Activated T-cell treated with anti-CD3 and anti-CD28 coated beads, Interleukin-2, amount 50 U/mL, for 4 hours (primary cell): ENCODE measurements at regions not wholly inside any gene's neighbourhood (a gene's known extent, or its start where the extent isn't known, plus 50 kb on each side); places are given as distances from the start of the nearest gene placed in this dataset.
"Not testable (repeated sequence)": the region's sequence is repeated elsewhere in the genome, so short reads cannot be mapped to it uniquely, and the experiment has no call there.

Source experiments
- ATAC-seq, 2 donors: fragments of 200-7000 bp; cut with Tn5 transposase; one replicate each; pipeline ENCODE4 v1.10.0; 2021
- DNase-seq: peaks from one replicate; pipeline ENCODE4 v3.0.0-alpha.2; 2020
- H3K27me3 Mint-ChIP-seq: one replicate; pipeline ENCODE4 v1.8.0; 2021; ENCODE audit warnings: low read depth, mixed read lengths
- H3K36me3 Mint-ChIP-seq: one replicate; pipeline ENCODE4 v1.8.0; 2022; ENCODE audit warnings: mixed read lengths; ENCODE audit not compliant: insufficient read depth
- H3K4me1 Mint-ChIP-seq: one replicate; pipeline ENCODE4 v1.8.0; 2021; ENCODE audit warnings: low read depth, mixed read lengths
- H3K4me3 Mint-ChIP-seq: one replicate; pipeline ENCODE4 v1.8.0; 2021; ENCODE audit warnings: mild to moderate bottlenecking, moderate library complexity, mixed read lengths
- H3K9me3 Mint-ChIP-seq: one replicate; pipeline ENCODE4 v1.8.0; 2021; ENCODE audit warnings: mixed read lengths

DNA sequence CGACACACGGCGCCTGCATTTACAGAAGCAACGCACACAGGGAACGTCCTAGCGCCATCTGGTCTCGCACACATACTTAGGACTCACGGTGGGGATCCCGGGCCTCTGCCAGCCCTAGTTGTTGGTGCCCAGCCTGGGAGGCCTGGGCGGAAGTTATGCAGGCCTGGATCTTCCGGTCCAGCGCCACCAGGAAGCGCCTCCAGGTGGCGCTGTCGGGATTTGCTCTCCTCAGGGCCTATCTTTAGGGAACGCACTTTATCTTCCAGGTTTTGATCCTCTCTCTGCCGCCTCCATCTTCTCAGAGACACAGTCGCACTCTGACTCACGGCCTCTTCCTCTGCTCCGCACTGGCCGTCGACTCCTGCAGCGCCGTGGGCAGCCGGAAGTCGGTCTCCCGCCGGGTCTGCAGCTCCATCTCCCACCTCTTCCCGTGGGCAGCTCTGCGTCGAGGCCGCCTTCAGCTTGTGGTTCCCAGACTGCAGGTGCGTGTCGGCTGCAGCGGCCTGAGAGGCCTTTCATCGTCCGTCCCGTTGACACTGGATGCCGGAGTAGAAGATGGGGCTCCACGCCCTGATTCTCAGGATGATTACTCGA, 760.4 kb downstream of the TMEM121 start:
- no peaks in the 10 kb centered on the region for H3K4me1 Mint-ChIP-seq
- H3K4me3 Mint-ChIP-seq = no peak overlapping the region
- H3K36me3 Mint-ChIP-seq = no peaks in the 10 kb centered on the region
- H3K27me3 Mint-ChIP-seq = peaks cover 21% of the 10 kb centered on the region
- H3K9me3 Mint-ChIP-seq = no peaks in the 10 kb centered on the region
- DNase-seq (no peak), ATAC-seq (peak in 1 of 2 donors; percentile 46)

DNA sequence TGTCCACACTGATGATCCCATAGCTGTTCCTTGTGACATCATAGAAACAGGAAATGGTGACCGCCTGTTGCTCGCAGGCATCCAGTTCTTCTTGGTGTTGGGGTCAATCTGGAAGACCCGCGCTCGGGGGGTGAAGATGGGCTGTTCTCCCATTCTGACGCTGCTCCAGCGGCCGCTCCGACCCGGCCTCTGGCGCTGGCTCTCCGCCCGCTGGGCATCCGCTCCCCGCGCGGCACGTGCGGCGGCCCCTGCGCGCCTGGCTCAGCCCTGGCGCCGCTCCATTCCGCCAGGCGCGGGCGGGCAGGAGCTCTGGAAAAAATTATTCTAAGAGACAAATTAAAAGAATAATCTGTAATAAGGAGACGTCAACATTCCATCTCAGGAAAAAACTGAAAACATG, 761.1 kb downstream of the TMEM121 start:
- no peak for ATAC-seq
- Mint-ChIP-seq H3K4me1 (no peaks in the 10 kb centered on the region), H3K4me3 (no peak overlapping the region), H3K27me3 (peaks cover 21% of the 10 kb centered on the region), H3K36me3 (no peaks in the 10 kb centered on the region), H3K9me3 (no peaks in the 10 kb centered on the region)
- no peak for DNase-seq

DNA sequence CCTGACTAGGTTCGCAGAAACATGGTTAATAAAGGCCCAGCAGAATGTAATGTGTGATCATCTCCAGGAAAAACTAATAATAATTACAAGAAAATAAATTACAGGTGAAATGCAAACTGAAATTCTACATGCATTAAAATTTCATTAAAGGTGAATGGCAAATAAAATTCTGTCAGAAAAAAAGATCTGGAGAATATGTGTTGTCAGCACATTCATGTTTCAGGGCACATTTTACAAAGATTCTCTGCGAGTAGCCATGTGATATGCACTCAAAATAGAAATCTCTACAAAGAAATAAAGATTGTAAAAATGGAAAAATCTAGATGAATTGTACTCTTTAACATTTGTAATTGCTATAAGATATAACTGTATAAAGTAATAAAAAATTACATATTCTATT, 765.2 kb downstream of the TMEM121 start:
- H3K36me3 Mint-ChIP-seq = no peaks in the 10 kb centered on the region
- ATAC-seq (no peak), DNase-seq (no peak)
- H3K4me3 Mint-ChIP-seq = no peak overlapping the region
- H3K9me3 Mint-ChIP-seq = no peaks in the 10 kb centered on the region
- H3K27me3 Mint-ChIP-seq = peaks cover 26% of the 10 kb centered on the region
- no peaks in the 10 kb centered on the region for H3K4me1 Mint-ChIP-seq

DNA sequence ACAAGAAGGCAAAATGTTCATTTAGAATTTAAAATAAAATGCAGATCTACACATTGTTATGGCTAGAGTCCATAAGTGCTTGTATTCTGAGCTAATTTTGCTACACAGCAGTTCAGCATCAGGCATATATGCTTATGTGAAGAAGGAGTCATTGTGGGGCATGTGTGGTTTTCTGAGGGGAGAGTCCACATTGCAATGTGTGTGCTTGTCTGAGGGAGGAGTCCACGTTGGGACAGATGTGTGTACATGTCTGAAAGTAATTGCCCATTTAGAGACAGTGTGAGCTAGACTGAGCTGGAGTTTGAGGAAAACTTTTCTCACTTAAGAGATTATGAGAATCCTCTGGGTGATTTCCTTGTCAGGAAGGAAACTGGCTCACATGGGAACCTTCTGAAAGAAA, 767.9 kb downstream of the TMEM121 start:
- DNase-seq = no peak
- Mint-ChIP-seq H3K4me3 (no peak overlapping the region), H3K4me1 (no peaks in the 10 kb centered on the region), H3K36me3 (no peaks in the 10 kb centered on the region), H3K27me3 (peaks cover 31% of the 10 kb centered on the region), H3K9me3 (no peaks in the 10 kb centered on the region)
- ATAC-seq = no peak

DNA sequence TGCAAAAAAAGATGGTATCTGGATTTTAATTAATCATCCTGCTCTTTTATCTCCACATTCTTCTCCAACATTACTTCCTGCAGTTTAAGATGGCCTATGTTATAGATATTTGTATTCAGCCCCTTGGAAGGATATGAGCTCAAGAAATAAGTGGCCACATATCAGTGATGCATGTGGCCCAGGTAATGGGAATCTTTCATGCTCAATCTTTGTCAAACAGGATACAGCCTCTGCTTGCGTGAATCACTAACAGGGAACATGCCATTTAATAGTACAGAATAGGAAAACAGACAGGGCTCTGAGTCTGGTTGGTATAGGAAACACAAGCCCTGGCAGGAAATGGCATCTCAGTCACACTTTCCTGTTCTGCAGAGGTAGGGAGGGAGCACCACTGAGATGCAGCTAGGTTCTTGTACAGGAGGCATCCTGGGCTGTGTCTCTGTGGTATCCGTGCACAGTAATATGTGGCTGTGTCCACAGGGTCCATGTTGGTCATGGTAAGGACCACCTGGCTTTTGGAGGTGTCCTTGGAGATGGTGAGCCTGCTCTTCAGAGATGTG, 774.6 kb downstream of the TMEM121 start:
- not testable (repeated sequence) for H3K9me3 Mint-ChIP-seq, ATAC-seq, H3K36me3 Mint-ChIP-seq, DNase-seq, H3K4me1 Mint-ChIP-seq, H3K4me3 Mint-ChIP-seq
- H3K27me3 Mint-ChIP-seq = peaks cover 24% of the 10 kb centered on the region

DNA sequence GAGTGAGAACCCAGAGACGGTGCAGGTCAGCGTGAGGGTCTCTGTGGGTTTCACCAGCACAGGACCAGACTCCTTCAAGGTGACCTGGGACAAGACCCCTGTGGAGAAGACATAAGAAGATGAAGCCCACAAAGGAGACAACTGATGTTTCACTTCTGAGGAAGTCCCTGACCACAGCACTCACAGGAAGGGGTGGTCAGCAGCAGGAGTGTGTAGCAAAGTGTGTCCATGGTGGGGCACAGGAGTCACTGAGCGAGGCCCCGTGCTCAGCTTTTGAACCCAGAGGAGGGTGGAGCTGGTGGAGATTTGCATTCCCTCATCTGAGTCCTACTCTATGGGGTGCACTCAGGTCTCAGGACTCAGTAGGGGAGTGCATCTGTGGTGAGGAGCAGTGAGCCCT, 775.2 kb downstream of the TMEM121 start:
- H3K4me3 Mint-ChIP-seq, H3K36me3 Mint-ChIP-seq, ATAC-seq, DNase-seq, H3K4me1 Mint-ChIP-seq, H3K9me3 Mint-ChIP-seq: not testable (repeated sequence)
- H3K27me3 Mint-ChIP-seq = peaks cover 24% of the 10 kb centered on the region

DNA sequence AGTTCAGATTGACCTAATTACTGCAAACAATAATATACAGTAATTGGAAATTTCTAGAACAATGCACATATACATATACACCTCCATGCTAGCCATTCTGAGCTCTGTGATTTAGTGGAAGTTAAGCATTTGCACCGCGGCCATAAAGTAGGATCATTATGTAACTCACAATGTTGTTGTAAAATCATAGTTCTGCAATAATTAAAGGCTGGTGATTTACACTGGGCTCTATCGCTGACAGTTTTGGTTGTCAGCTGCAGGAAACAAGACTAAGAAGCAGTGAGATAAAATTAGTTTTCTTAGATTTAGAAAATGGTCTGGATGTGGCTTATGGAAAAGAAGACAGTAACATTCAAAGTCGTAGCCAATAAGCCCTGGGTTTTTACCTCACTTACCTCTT, 776.3 kb downstream of the TMEM121 start:
- DNase-seq (no peak), ATAC-seq (no peak)
- peaks cover 9% of the 10 kb centered on the region for H3K4me1 Mint-ChIP-seq
- H3K9me3 Mint-ChIP-seq = no peaks in the 10 kb centered on the region
- no peaks in the 10 kb centered on the region for H3K36me3 Mint-ChIP-seq
- H3K27me3 Mint-ChIP-seq = peaks cover 20% of the 10 kb centered on the region
- H3K4me3 Mint-ChIP-seq = no peak overlapping the region

DNA sequence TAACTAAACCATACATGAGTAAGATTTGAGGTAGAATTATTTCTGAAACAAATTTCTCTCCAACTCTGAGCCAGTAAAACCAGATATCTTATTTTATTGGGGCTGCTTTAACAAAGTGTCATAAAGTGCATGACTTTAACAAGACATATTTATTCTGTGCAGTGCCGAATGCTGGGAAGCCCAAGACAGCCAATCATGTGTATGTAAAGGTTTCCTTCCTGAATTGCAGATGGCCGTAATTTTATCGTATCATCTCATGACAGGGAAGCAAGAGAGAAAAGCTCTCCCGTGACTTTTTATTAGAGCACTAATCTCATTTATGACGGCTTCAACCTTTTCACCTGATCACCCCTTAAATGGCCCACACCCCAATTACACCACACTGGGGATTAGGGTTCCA, 777.9 kb downstream of the TMEM121 start:
- Mint-ChIP-seq H3K9me3 (peaks cover 2% of the 10 kb centered on the region), H3K27me3 (peaks cover 18% of the 10 kb centered on the region), H3K4me3 (no peak overlapping the region), H3K4me1 (peaks cover 9% of the 10 kb centered on the region), H3K36me3 (no peaks in the 10 kb centered on the region)
- no peak for DNase-seq
- no peak for ATAC-seq

DNA sequence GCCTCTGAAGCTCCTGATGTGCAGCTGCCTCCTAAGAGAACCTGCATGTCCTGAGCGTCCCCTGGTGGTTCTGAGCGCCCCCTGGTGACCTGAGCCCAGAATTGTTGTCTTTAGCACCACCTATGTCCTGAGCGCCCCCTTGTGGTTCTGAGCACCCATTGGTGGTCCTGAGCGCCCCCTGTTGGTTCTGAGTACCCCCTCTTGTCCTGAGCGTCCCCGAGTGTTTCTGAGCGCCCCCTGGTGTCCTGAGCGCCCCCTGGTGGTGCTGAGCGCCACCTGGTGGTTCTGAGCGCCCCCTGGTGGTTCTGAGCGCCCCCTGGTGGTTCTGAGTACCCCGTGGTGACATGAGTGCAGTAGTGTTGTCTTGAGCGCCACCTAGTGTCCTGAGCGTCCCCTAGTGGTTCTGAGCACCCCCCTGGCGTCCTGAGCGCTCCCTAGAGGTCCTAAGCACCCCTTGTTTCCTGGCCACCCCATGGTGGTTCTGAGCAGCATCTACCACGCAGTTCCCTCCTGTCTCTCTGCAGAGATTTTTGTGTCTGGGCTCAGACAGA, 782.5 kb downstream of the TMEM121 start:
- Mint-ChIP-seq H3K27me3 (peaks cover 29% of the 10 kb centered on the region), H3K36me3 (no peaks in the 10 kb centered on the region), H3K4me1 (no peaks in the 10 kb centered on the region), H3K4me3 (no peak overlapping the region), H3K9me3 (peaks cover 4% of the 10 kb centered on the region)
- peak; percentile 91 to 97 for ATAC-seq
- DNase-seq = peak; percentile 54

DNA sequence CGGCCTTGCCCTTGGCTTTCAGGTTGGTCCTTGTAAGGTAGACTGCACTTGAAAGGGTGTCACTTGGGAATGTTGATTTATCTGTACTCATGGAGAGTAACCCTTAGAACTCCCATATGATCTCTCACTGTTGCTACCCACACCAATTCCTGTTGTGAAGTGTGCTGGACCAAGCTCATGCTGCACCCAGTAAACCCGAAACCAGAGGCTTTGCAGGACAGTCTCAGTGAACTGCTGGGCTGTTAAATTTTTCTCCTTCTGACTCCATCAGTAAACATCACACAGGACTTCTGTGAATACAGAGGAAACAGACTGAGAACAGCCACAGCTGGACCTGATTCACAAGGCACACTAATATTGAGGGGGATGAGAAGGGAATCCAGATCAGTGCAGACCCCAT, 783.0 kb downstream of the TMEM121 start:
- Mint-ChIP-seq H3K4me1 (no peaks in the 10 kb centered on the region), H3K9me3 (peaks cover 4% of the 10 kb centered on the region), H3K4me3 (no peak overlapping the region), H3K27me3 (peaks cover 29% of the 10 kb centered on the region), H3K36me3 (no peaks in the 10 kb centered on the region)
- no peak for ATAC-seq
- DNase-seq = no peak

DNA sequence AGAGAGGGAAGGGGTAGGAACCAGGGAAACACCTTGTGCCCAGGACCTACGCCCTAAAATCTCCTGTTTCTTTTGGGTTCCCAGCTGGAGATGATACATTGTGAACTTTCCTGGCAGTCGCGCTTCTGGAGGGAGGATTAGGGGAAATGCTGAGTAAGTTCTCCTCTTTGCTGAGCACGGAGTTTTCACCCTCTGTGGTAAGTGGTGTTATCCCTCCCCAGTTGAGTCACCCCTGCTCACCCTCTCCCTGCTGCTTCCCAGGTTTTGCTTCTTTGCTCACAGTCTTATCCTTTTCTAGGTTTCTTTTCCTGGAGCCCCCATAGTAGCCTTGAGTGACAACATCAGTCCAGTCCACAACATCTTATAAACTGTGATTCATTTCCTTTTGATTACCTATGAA, 789.1 kb downstream of the TMEM121 start:
- Mint-ChIP-seq H3K4me1 (no peaks in the 10 kb centered on the region), H3K27me3 (peaks cover 12% of the 10 kb centered on the region), H3K4me3 (no peak overlapping the region), H3K9me3 (peaks cover 6% of the 10 kb centered on the region), H3K36me3 (no peaks in the 10 kb centered on the region)
- no peak for DNase-seq
- no peak for ATAC-seq

DNA sequence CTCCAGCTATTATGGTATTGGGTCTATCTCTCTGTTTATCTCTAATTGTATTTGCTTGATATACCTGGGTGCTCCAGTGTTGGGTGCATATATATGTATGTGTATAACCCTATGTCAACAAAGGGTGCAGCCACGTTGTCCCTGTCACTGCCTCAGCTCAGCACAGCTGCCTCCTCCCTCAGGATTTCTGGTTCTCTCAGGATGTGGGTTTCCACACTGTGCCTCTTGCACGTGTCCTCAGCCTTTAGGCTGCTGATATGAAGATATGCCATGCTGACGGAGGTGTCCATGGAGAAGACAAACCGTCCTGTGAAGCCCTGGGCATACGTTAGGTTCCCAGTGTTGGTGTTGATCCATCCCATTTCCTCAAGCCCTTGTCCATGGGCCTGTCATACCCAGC, 791.2 kb downstream of the TMEM121 start:
- ATAC-seq (no peak), DNase-seq (no peak)
- peaks cover 18% of the 10 kb centered on the region for H3K27me3 Mint-ChIP-seq
- no peaks in the 10 kb centered on the region for H3K36me3 Mint-ChIP-seq
- peaks cover 6% of the 10 kb centered on the region for H3K9me3 Mint-ChIP-seq
- H3K4me3 Mint-ChIP-seq = no peak overlapping the region
- H3K4me1 Mint-ChIP-seq = no peaks in the 10 kb centered on the region

DNA sequence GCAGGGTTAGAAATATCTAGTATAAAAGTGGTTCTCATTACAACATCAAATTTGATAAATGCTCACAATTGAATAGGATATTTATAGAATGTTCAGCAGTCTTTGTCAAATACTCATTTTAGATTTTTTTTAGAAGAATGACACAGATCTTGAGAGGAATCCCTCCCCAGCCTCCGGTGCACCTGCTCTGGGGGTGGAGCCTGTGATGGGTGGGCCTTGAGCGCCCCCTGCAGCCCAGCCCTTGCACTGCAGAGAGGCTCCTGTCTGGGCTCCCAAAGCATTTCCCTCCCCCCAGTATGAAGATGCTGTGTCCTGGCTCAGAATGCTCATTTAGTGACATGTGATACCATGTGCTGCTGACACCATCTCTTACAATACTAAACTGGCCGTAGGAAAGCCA, 792.3 kb downstream of the TMEM121 start:
- Mint-ChIP-seq H3K4me1 (no peaks in the 10 kb centered on the region), H3K27me3 (peaks cover 18% of the 10 kb centered on the region), H3K9me3 (peaks cover 6% of the 10 kb centered on the region), H3K4me3 (no peak overlapping the region), H3K36me3 (no peaks in the 10 kb centered on the region)
- peak; percentile 51 for DNase-seq
- ATAC-seq = peak; percentile 38 to 51

DNA sequence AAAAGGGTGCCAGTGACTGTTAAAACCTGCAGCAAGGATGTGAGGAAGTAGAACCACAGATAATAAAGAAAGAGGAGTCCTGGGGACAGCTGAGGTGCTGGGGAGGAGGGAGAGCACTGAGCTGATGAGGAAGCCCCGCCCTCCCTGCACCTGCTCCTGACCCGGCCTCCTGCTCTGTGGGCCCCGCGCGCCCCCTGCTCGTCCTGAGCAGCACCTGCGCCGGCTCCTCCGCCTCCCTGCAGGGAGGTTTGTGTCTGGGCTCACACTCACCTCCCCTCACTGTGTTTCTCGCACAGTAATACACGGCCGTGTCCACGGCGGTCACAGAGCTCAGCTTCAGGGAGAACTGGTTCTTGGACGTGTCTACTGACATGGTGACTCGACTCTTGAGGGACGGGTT, 797.6 kb downstream of the TMEM121 start:
- H3K4me3 Mint-ChIP-seq, H3K4me1 Mint-ChIP-seq, H3K36me3 Mint-ChIP-seq, ATAC-seq, H3K9me3 Mint-ChIP-seq: not testable (repeated sequence)
- peaks cover 22% of the 10 kb centered on the region for H3K27me3 Mint-ChIP-seq
- peak; percentile 21 for DNase-seq

DNA sequence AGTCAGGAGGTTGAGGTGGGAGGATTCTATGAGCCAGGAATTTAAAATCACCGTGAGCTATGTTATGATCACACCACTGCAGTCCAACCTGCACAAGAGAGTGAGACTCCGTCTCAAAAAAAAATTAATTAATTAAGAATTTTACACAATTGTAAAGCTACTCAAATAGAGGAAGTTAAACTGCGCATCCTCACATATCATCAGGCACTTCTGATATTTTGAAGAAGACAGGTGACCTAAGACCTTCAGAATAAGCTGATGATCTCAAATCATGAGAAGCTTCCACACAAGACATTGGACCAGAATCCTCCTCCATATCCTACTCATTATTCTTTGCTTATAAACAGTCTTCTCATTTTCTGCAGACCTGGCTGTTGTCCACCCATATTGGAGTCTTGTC, 800.9 kb downstream of the TMEM121 start:
- no peak for DNase-seq
- Mint-ChIP-seq H3K4me1 (no peaks in the 10 kb centered on the region), H3K9me3 (no peaks in the 10 kb centered on the region), H3K36me3 (no peaks in the 10 kb centered on the region), H3K4me3 (no peak overlapping the region), H3K27me3 (peaks cover 36% of the 10 kb centered on the region)
- no peak for ATAC-seq
